ENCODE measurements at regions not wholly inside any gene's neighbourhood (a gene's known extent, or its start where the extent isn't known, plus 50 kb on each side); places are given as distances from the start of the nearest gene placed in this dataset.

GRCh38 chr10:29181936-29182335 is 106.9 kb upstream of the LYZL1 start:
- no peak for TF ChIP-seq CTCF (conservative IDR thresholded peaks at IDR 0.05; ENCODE audit: low read depth, low read length)
- no peak for TF ChIP-seq EZH2 (IDR thresholded peaks at IDR 0.05; ENCODE audit: borderline replicate concordance, low read depth, low read length, poor library complexity, severe bottlenecking)

Data from A673 (cell line).